Activated CD4-positive, CD25-positive, alpha-beta regulatory T cell treated with anti-CD3 and anti-CD28 coated beads, Interleukin-2, amount 50 U/mL, for 24 hours (primary cell): ENCODE measurements at regions not wholly inside any gene's neighbourhood (a gene's known extent, or its start where the extent isn't known, plus 50 kb on each side); places are given as distances from the start of the nearest gene placed in this dataset.
"Not testable (repeated sequence)": the region's sequence is repeated elsewhere in the genome, so short reads cannot be mapped to it uniquely, and the experiment has no call there.

Source experiments
- ATAC-seq, 2 donors: fragments of 150-1000 bp; cut with Tn5 transposase; one replicate each; pipeline ENCODE4 v1.10.0; 2021; ENCODE audit warnings: mild to moderate bottlenecking in 1 of 2, moderate library complexity in 1 of 2

GRCh38 chr4:10275696-10276095 is 159.1 kb upstream of the WDR1 start:
- no peak for ATAC-seq

GRCh38 chr4:10273030-10273429 is 156.4 kb upstream of the WDR1 start:
- ATAC-seq: peak; percentile 51 to 59

- no peak for ATAC-seq
Measured at GRCh38 chr4:10272511-10272910, 155.9 kb upstream of the WDR1 start.

- no peak for ATAC-seq
Measured at GRCh38 chr4:10267066-10267465, 150.5 kb upstream of the WDR1 start.

GRCh38 chr4:10260777-10261176 is 144.2 kb upstream of the WDR1 start:
- ATAC-seq: no peak

GRCh38 chr4:10259976-10260375 is 143.4 kb upstream of the WDR1 start:
- no peak for ATAC-seq

GRCh38 chr4:10256203-10256602 is 139.6 kb upstream of the WDR1 start:
- ATAC-seq: no peak

- ATAC-seq: no peak
Measured at GRCh38 chr4:10253765-10254164, 137.2 kb upstream of the WDR1 start.

GRCh38 chr4:10245751-10246150 is 129.2 kb upstream of the WDR1 start:
- ATAC-seq: no peak

- no peak for ATAC-seq
Measured at GRCh38 chr4:10243856-10244255, 127.3 kb upstream of the WDR1 start.

- no peak for ATAC-seq
Measured at GRCh38 chr4:10240691-10241090, 124.1 kb upstream of the WDR1 start.

GRCh38 chr4:10239982-10240654 is 123.5 kb upstream of the WDR1 start:
- ATAC-seq: no peak

GRCh38 chr4:10237131-10237530 is 120.5 kb upstream of the WDR1 start:
- no peak for ATAC-seq

- ATAC-seq: no peak
Measured at GRCh38 chr4:10232114-10232513, 115.5 kb upstream of the WDR1 start.

- ATAC-seq: no peak
Measured at GRCh38 chr4:10226756-10227155, 110.2 kb upstream of the WDR1 start.

- no peak for ATAC-seq
Measured at GRCh38 chr4:10225096-10225495, 108.5 kb upstream of the WDR1 start.

GRCh38 chr4:10223782-10224181 is 107.2 kb upstream of the WDR1 start:
- no peak for ATAC-seq

- ATAC-seq: not testable (repeated sequence)
Measured at GRCh38 chr4:10213481-10213880, 96.9 kb upstream of the WDR1 start.

GRCh38 chr4:10212901-10213300 is 96.3 kb upstream of the WDR1 start:
- ATAC-seq: no peak

GRCh38 chr4:10212400-10212799 is 95.8 kb upstream of the WDR1 start:
- no peak for ATAC-seq

- ATAC-seq: no peak
Measured at GRCh38 chr4:10207116-10207515, 90.5 kb upstream of the WDR1 start.

GRCh38 chr4:10205223-10205622 is 88.6 kb upstream of the WDR1 start:
- ATAC-seq: no peak

GRCh38 chr4:10204401-10205058 is 87.9 kb upstream of the WDR1 start:
- no peak for ATAC-seq

- no peak for ATAC-seq
Measured at GRCh38 chr4:10203851-10204250, 87.3 kb upstream of the WDR1 start.
